ENCODE measurements at regions not wholly inside any gene's neighbourhood (a gene's known extent, or its start where the extent isn't known, plus 50 kb on each side); places are given as distances from the start of the nearest gene placed in this dataset.

- TF ChIP-seq POLR2A (IDR thresholded peaks at IDR 0.05): no peak
- TF ChIP-seq, protein P1, sequence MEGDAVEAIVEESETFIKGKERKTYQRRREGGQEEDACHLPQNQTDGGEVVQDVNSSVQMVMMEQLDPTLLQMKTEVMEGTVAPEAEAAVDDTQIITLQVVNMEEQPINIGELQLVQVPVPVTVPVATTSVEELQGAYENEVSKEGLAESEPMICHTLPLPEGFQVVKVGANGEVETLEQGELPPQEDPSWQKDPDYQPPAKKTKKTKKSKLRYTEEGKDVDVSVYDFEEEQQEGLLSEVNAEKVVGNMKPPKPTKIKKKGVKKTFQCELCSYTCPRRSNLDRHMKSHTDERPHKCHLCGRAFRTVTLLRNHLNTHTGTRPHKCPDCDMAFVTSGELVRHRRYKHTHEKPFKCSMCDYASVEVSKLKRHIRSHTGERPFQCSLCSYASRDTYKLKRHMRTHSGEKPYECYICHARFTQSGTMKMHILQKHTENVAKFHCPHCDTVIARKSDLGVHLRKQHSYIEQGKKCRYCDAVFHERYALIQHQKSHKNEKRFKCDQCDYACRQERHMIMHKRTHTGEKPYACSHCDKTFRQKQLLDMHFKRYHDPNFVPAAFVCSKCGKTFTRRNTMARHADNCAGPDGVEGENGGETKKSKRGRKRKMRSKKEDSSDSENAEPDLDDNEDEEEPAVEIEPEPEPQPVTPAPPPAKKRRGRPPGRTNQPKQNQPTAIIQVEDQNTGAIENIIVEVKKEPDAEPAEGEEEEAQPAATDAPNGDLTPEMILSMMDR (IDR thresholded peaks at IDR 0.05): no peak
These were observed 101.3 kb upstream of the TBX20 start for GRCh38 chr7:35355199-35355598.

Measured in transverse colon (tissue), 3 donors.